RWPE2 (cell line): ENCODE measurements at regions not wholly inside any gene's neighbourhood (a gene's known extent, or its start where the extent isn't known, plus 50 kb on each side); places are given as distances from the start of the nearest gene placed in this dataset.
A peak's percentile ranks its signal among the peaks of the same experiment; 100 is the strongest.

Experiments
- ATAC-seq: fragments of 200-7000 bp; cut with Tn5 transposase; 3 replicates; pipeline ENCODE4 v1.9.1; 2021; ENCODE audit warnings: low read depth
- DNase-seq: peaks from one replicate; pipeline ENCODE4 v3.0.0-alpha.2; 2020; ENCODE audit warnings: low spot score
- H3K27ac ChIP-seq: fragments of 450-650 bp; 2 replicates; pipeline ENCODE4 v1.5.1; 2017; ENCODE audit warnings: mild to moderate bottlenecking; ENCODE audit not compliant: poor library complexity, severe bottlenecking
- H3K27me3 ChIP-seq: fragments of 250-450 bp; sonication (Bioruptor Pico); 2 replicates; pipeline ENCODE4 v1.5.1; 2021; ENCODE audit warnings: mild to moderate bottlenecking, moderate library complexity; ENCODE audit not compliant: insufficient read depth, poor library complexity, severe bottlenecking
- H3K36me3 ChIP-seq: fragments of 250-450 bp; sonication (Bioruptor Pico); 2 replicates; pipeline ENCODE4 v1.5.1; 2020; ENCODE audit warnings: low read depth, mild to moderate bottlenecking, moderate library complexity
- H3K4me1 ChIP-seq: fragments of 250-450 bp; sonication (Bioruptor Pico); 2 replicates; pipeline ENCODE4 v1.5.1; 2021; ENCODE audit warnings: mild to moderate bottlenecking, moderate library complexity; ENCODE audit not compliant: insufficient read depth, poor library complexity, severe bottlenecking
- H3K4me3 ChIP-seq: fragments of 250-450 bp; sonication (Bioruptor Pico); 2 replicates; pipeline ENCODE4 v1.5.1; 2021; ENCODE audit warnings: mild to moderate bottlenecking, moderate library complexity; ENCODE audit not compliant: severe bottlenecking
- H3K9me3 ChIP-seq: fragments of 250-450 bp; sonication (Bioruptor Pico); 2 replicates; pipeline ENCODE4 v1.5.1; 2021; ENCODE audit warnings: mild to moderate bottlenecking, moderate library complexity; ENCODE audit not compliant: severe bottlenecking
- CTCF ChIP-seq: fragments of 450-650 bp; IDR thresholded peaks from one replicate; pipeline ENCODE4 v1.5.1; 2017; ENCODE audit warnings: mild to moderate bottlenecking, moderate library complexity; ENCODE audit not compliant: poor library complexity, severe bottlenecking

GRCh38 chr5:143564417-143564816, 160.9 kb upstream of the NR3C1 start:
- Histone ChIP-seq H3K4me1 (no peaks in the 10 kb centered on the region), H3K27ac (no peak overlapping the region), H3K4me3 (no peak overlapping the region), H3K9me3 (no peaks in the 10 kb centered on the region), H3K36me3 (no peaks in the 10 kb centered on the region), H3K27me3 (no peaks in the 10 kb centered on the region)
- TF ChIP-seq CTCF = no peak
- DNase-seq (no peak), ATAC-seq (no peak)

GRCh38 chr5:143562935-143563334, 159.4 kb upstream of the NR3C1 start:
- Histone ChIP-seq H3K27ac (no peak overlapping the region), H3K27me3 (no peaks in the 10 kb centered on the region), H3K36me3 (no peaks in the 10 kb centered on the region), H3K4me1 (peaks cover 2% of the 10 kb centered on the region), H3K9me3 (no peaks in the 10 kb centered on the region), H3K4me3 (no peak overlapping the region)
- no peak for DNase-seq
- ATAC-seq = peak; percentile 65
- no peak for TF ChIP-seq CTCF

- Histone ChIP-seq H3K36me3 (no peaks in the 10 kb centered on the region), H3K9me3 (no peaks in the 10 kb centered on the region), H3K27ac (no peak overlapping the region), H3K4me1 (peaks cover 16% of the 10 kb centered on the region), H3K4me3 (no peak overlapping the region), H3K27me3 (no peaks in the 10 kb centered on the region)
- DNase-seq = no peak
- ATAC-seq = no peak
- TF ChIP-seq CTCF = no peak
Measured at GRCh38 chr5:143561219-143561618, 157.7 kb upstream of the NR3C1 start.

GRCh38 chr5:143560378-143560777, 156.9 kb upstream of the NR3C1 start:
- DNase-seq (no peak), ATAC-seq (no peak)
- TF ChIP-seq CTCF = no peak
- H3K27me3 ChIP-seq = no peaks in the 10 kb centered on the region
- no peak overlapping the region for H3K27ac ChIP-seq
- no peaks in the 10 kb centered on the region for H3K36me3 ChIP-seq
- peaks cover 18% of the 10 kb centered on the region for H3K4me1 ChIP-seq
- H3K4me3 ChIP-seq = no peak overlapping the region
- no peaks in the 10 kb centered on the region for H3K9me3 ChIP-seq

GRCh38 chr5:143559586-143560109, 156.2 kb upstream of the NR3C1 start:
- no peaks in the 10 kb centered on the region for H3K27me3 ChIP-seq
- TF ChIP-seq CTCF = no peak

More at GRCh38 chr5:143559586-143560109, 156.2 kb upstream of the NR3C1 start:
- peaks cover 24% of the 10 kb centered on the region for H3K4me1 ChIP-seq
- no peaks in the 10 kb centered on the region for H3K9me3 ChIP-seq
- H3K36me3 ChIP-seq = no peaks in the 10 kb centered on the region
- no peak overlapping the region for H3K4me3 ChIP-seq
- no peak for ATAC-seq
- DNase-seq = no peak
- H3K27ac ChIP-seq = no peak overlapping the region
